ENCODE measurements at regions not wholly inside any gene's neighbourhood (a gene's known extent, or its start where the extent isn't known, plus 50 kb on each side); places are given as distances from the start of the nearest gene placed in this dataset.

- intact Hi-C loops (cut with DNase I; ENCODE audit: low total_unique reads), result no loop called here
- no peak overlapping the region for H3K4me3 ChIP-seq
- H3K4me1 ChIP-seq, result no peaks in the 10 kb centered on the region
- no peaks in the 10 kb centered on the region for H3K36me3 ChIP-seq
- no peak for TF ChIP-seq POLR2A (IDR thresholded peaks at IDR 0.05)
- no peak for TF ChIP-seq CTCF (IDR thresholded peaks at IDR 0.05)
- no peaks in the 10 kb centered on the region for H3K9me3 ChIP-seq
- peak overlapping the region; percentile 21 to 33 for H3K27ac ChIP-seq
- DNase-seq, result no peak
- no peaks in the 10 kb centered on the region for H3K27me3 ChIP-seq
Observed at GRCh38 chr12:92046557-92047392, 98.9 kb downstream of the BTG1 start.

- no peak overlapping the region for H3K4me3 ChIP-seq
- DNase-seq, result no peak
- no peaks in the 10 kb centered on the region for H3K27me3 ChIP-seq
- H3K4me1 ChIP-seq, result no peaks in the 10 kb centered on the region
- H3K27ac ChIP-seq, result no peak overlapping the region
- TF ChIP-seq POLR2A (IDR thresholded peaks at IDR 0.05), result no peak
- no peak for TF ChIP-seq CTCF (IDR thresholded peaks at IDR 0.05)
- H3K36me3 ChIP-seq, result no peaks in the 10 kb centered on the region
- intact Hi-C loops (cut with DNase I; ENCODE audit: low total_unique reads), result no loop called here
- no peaks in the 10 kb centered on the region for H3K9me3 ChIP-seq
Observed at GRCh38 chr12:92045852-92046251, 99.8 kb downstream of the BTG1 start.

GRCh38 chr12:92044435-92044834, 101.2 kb downstream of the BTG1 start:
- TF ChIP-seq POLR2A (IDR thresholded peaks at IDR 0.05) (no peak), CTCF (IDR thresholded peaks at IDR 0.05) (no peak)
- Histone ChIP-seq H3K36me3 (no peaks in the 10 kb centered on the region), H3K27ac (no peak overlapping the region), H3K4me1 (no peaks in the 10 kb centered on the region), H3K4me3 (no peak overlapping the region), H3K9me3 (no peaks in the 10 kb centered on the region), H3K27me3 (no peaks in the 10 kb centered on the region)
- intact Hi-C loops (cut with DNase I; ENCODE audit: low total_unique reads), result no loop called here
- DNase-seq, result no peak

- no peak for DNase-seq
- Histone ChIP-seq H3K27me3 (no peaks in the 10 kb centered on the region), H3K9me3 (no peaks in the 10 kb centered on the region), H3K27ac (no peak overlapping the region), H3K4me3 (no peak overlapping the region), H3K36me3 (no peaks in the 10 kb centered on the region), H3K4me1 (no peaks in the 10 kb centered on the region)
- intact Hi-C loops (cut with DNase I; ENCODE audit: low total_unique reads), result no loop called here
- no peak for TF ChIP-seq CTCF (IDR thresholded peaks at IDR 0.05)
- TF ChIP-seq POLR2A (IDR thresholded peaks at IDR 0.05), result no peak
Observed at GRCh38 chr12:92042791-92043531, 102.7 kb downstream of the BTG1 start.

GRCh38 chr12:92041742-92042141, 103.9 kb downstream of the BTG1 start:
- DNase-seq, result no peak
- H3K27me3 ChIP-seq, result no peaks in the 10 kb centered on the region
- no peaks in the 10 kb centered on the region for H3K4me1 ChIP-seq
- no peak overlapping the region for H3K27ac ChIP-seq
- no peak overlapping the region for H3K4me3 ChIP-seq
- no peaks in the 10 kb centered on the region for H3K9me3 ChIP-seq
- H3K36me3 ChIP-seq, result no peaks in the 10 kb centered on the region
- TF ChIP-seq CTCF (IDR thresholded peaks at IDR 0.05) (no peak), POLR2A (IDR thresholded peaks at IDR 0.05) (no peak)
- intact Hi-C loops (cut with DNase I; ENCODE audit: low total_unique reads), result no loop called here

All from uterus (tissue), 3 donors.